HG03066 (cell line): ENCODE measurements at regions not wholly inside any gene's neighbourhood (a gene's known extent, or its start where the extent isn't known, plus 50 kb on each side); places are given as distances from the start of the nearest gene placed in this dataset.

Experiments used
- ATAC-seq: cut with Tn5 transposase; IDR thresholded peaks from one replicate; pipeline ENCODE4 v1.9.1; 2021; ENCODE audit warnings: low read depth; ENCODE audit not compliant: unreplicated experiment

DNA sequence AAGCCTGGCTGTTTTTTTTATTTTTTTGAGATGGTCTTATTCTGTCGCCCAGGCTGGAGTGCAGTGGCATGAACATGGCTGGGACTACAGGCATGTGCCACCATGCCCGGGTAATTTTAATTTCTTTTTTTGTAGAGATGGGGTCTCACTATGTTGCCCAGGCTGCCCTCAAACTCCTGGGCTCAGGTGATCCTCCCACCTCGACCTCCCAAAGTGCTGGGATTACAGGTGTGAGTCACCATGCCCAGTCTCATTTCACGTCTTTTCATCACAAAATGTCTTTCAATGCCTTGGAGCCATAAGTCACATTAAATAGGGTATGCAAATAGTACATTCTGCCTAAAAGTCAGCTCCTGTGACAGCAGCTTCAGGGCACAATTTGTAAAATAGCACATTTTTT lies 52.8 kb downstream of the SOX2 start:
- no peak for ATAC-seq

DNA sequence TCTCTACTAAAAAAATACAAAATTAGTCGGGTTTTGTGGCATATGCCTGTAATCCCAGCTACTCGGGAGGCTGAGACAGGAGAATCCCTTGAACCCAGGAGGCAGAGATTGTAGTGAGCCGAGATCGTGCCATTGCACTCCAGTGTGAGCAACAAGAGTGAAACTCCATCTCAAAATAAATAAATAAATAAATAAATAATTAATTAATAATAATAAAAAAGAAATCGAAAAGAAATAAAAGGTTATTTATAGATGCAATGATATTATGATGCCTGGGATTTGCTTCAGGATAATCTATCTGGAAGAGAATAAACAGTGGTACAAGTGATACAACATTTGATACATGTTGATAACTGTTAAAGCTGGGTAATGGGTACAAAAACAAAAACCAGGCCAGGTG lies 58.6 kb downstream of the SOX2 start:
- ATAC-seq, result no peak

DNA sequence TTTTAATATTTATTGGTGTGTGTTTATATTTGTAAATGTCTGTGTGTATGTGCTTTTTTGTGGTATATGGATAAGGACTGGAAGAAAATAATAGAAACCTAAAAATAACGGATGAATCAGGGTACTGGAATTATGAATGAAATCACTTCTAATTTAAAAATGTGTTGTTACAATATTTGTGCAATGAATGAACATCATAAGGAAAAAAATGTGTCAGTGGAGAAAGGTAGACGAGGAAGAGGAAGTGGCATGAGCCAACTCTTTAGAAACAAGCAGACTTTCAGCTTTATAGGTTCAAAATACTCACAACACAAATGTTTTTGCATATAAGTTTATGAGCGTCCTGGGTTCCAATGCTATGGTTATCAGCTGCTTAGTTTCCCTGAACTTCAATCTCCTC lies 59.4 kb downstream of the SOX2 start:
- ATAC-seq, result no peak

DNA sequence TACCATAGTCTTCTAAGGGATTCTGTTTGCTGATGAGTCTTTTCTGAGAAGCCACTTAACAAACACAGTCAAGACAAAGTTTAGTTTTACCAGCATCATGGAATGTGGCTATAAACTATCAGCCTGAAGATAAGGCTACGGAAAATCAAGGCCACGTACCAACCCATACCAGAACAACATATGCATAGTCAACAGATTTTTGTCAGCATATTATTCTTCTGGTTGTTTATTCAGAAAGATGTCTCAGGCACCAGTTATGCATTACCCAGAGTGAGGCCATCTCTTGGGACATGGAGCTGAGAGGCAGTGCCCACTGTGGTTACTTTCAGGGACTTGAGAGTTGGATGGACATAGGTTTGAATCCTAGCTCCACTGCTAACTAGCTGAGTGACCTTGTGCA lies 60.4 kb downstream of the SOX2 start:
- ATAC-seq, result no peak

DNA sequence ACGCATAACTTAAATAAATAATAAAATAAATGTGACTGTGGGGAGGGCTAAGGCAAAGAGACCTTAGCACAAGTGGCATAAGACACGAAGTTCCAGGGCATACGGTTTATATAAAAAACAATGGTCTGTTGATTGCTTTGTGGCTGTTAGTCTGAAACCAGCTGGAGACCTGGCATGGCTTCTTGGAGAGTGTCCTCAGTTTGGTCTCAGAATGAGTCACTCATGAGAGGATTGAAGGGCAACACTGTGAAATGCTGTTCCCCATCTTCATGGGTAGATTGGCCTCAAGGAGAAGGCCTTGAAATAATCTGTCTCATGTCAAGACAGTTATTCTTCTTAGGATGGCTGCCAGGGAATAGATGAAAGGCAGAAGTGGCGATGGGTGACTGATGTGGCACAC lies 62.2 kb downstream of the SOX2 start:
- no peak for ATAC-seq

DNA sequence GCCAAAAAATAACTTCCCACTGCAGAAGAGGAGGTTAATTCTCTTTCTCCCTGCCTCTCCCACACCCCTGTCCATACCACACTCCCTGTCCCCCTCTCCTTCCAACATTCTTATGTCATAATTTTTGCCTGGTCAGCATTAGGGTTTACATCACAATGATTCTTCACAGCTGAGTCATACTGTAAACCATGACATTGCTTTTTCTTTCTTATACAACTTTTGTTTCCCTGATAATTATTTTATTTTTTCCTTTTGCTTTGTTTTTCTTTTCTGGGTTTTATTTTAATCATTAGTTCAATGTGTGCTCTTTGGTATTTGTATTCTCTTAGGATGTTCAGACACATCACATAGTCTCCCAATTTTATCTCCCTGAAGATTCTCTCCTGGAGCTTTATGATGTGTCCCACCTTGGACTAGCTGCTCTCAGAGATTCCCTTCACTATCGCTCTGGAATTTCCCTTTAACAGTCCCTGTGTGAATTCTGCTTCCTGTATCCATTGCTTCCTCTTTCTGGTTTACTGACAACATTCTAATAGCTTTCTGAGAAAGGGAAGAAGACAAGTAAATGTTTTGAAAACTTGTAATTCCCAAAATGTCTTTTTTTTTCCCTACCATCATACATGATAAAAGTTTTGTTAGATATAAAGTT lies 70.7 kb downstream of the SOX2 start:
- ATAC-seq, result no peak

DNA sequence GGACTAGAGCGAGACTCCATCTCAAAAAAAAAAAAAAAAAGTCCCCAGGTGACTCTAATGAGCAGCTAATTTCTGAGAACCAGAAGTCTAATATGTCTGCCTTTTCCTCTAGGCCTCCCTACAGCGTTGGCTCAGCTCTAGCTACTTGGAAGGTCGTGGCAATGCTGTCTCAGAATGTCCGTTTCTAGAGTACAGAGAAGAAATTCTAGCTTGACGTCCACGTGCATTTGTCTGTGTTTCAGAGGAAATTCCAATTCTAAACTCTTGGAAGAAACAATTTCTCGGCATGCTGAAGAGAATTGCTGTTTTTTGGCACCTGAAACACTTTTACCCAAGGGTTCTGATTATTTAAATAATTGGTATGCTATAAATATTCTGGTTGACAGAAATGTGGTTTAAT lies 78.8 kb downstream of the SOX2 start:
- no peak for ATAC-seq

DNA sequence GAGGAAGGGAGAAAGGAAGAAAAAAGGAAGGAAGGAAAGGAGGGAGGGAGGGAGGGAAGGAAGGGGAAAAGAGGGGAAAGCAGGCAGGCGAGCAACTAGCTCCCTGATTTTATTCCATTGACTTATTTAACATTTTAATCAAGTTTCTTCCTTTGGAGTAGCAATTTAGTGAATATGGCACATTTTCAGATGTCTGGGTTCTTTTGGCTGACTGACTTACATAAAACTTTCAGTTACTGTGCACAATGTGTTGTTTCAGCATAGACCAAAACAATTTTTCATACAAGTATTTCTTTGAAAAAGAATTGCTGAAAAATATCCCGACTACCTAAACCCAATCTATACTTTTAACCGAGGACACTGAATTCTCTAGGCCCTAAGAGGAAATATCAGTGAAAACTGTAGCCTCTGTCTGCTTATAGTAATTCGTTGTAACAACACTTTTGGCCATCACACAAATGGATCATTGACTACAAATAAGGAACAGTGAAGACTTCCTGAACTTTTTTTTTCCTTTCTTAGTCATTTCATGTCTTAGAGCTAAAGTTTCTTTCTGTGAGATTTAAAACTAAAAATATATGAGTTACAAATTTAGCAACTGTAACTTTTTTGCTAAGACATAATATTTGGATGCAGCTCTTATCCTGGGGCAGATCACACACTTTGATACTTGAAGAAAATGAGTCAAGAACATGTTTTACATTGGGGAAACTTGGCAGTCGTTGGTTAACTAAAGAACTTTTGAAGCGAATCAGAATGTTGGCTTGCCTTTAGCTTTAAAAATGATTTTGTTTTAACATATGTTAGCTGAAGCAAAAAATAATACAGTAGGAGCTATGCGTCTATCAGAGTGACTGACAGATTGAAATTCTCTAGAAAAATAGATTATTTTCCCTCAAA lies 79.6 kb downstream of the SOX2 start:
- ATAC-seq, result no peak

DNA sequence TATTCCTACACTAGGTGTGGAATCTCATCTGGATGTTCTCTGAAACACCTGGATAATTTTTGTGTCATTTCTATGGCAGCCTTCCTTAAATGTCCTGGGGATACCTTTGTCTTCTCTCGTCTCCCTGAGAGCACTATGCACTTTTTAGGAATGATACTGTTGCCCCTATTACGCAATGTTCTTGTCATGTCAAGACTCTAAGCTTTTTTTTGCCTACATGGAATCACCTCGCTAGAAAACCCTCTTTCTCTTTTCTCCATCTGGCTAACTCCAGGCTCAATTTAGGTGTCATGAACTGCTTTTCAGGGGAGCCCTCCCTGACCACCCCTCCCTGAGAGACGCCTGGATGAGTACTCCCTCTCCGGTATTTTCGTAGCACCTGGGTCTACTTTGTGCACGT lies 81.3 kb downstream of the SOX2 start:
- no peak for ATAC-seq

DNA sequence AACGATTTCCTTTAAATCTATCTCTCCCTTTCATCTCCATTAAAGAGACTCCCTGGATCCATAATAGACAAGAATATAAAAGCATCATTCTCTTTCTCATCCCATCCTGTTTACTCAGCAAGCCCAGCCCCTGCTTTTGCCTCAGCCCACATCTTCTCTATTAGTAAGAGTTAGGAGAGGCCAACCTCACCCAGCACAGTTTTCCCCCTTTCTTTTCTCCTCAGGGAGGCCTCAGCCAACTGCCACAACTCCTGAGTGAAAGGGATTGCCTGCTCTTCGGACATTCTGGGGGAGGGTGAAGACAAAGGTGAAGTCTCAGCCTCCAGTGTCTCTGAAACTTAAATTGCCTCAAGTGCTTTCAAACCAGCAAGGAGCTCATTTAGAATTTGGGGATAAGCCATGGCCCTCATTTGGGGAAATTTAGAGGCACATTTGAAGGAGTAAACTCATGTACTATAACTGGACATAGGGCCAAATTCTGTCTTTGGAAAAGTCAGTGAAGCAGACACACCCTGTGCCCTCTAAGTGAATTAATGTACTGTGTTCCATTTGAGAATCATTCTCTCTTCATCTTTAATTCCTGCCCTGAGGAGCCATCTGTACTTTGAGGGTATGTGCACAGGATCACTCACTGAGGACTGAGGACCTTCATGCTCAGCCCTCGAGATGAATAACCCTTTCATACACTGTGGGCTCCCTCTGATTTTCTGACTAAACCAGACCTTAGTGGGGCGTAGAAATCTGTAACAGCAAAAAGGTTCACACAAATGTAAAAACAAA lies 82.5 kb downstream of the SOX2 start:
- no peak for ATAC-seq

DNA sequence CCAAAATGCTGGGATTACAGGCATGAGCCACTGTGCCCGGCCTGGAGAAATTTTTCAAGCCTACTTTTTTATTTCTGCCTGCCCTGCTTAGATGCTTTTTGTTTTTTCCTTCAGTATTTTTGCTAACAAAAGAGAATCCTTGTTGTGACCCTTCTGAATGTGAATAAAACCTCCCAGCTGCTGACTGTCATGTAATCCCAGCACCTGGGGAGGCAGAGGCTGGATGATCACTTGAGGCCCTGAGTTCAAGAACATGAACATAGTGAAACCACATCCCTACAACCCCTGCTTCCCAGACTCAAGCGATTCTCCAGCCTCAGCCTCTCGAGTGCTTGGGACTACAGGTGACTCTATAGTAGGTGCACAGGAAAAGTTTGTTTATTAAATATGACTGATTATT lies 84.9 kb downstream of the SOX2 start:
- no peak for ATAC-seq

DNA sequence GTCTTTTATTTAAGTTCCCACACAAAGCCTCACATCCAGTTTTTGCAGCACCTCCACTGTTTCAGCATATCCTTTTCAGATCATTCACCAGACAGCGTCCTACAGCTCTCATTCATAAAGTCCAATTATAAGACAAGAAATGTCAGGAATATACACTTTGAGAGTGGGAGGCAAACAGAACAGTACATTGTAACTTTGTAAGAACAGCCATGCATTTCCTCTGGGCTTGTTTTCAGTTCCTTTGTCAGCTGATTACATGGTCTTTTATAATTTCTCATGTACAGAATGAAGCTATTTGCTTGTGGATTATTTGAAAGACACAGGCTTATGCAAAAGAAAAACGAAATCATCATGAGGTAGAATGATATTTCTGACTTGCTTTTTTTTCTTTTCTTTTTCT lies 85.7 kb downstream of the SOX2 start:
- no peak for ATAC-seq

DNA sequence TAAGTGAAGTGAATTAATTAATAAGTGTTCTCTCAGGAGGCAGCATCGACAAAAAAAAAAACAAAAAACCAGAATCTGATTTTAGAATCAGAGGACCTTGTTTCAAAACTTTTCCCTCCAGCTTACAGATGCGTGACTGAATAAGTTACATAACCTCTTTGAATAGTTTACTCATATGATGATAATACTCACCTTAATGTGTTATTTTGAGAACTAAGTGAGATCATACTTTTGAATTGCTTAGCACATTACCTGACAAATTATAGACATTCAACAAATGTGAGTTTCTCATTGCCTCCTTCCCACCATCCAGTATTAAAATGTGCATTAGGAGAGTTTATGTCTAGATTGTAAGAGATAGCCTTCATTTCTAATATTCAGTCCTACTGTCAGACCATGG lies 94.0 kb downstream of the SOX2 start:
- no peak for ATAC-seq

DNA sequence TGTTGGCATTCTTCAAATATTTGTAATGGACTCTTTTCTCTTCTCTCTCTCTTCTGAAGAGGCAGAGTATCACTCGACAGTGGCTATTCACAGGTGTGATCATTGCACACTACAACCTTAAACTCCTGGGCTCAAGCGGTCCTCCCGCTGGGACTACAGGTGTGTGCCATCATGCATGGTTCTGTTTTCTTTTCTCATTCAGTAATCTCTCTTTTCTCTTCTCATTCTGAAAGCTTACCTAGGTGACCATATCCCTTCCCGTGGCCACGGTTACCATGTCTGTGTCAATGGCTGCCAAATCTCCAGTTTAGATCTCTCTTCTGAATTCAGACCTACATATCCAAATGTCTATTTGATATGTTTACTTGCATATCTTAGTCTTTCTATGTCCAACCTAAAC lies 96.3 kb downstream of the SOX2 start:
- ATAC-seq, result no peak

DNA sequence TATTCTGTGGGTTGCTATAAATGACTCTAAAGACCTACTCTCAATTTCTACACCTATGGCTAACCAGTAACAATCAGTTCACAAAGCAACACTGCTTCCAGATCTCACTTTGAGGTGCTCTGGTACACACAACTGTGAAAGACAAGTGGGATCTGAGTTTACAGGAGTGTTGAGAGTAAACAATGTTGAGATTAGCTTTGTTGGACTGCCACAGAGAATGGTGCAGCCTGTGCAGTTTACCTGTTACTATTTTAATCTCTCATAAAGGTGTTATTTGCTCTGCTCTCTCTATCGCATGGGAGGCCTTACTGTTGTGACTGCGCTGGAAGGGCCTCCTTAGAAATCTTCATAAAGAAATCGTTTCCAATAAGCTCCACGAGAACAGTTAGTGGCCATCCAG lies 112.0 kb downstream of the SOX2 start:
- no peak for ATAC-seq

DNA sequence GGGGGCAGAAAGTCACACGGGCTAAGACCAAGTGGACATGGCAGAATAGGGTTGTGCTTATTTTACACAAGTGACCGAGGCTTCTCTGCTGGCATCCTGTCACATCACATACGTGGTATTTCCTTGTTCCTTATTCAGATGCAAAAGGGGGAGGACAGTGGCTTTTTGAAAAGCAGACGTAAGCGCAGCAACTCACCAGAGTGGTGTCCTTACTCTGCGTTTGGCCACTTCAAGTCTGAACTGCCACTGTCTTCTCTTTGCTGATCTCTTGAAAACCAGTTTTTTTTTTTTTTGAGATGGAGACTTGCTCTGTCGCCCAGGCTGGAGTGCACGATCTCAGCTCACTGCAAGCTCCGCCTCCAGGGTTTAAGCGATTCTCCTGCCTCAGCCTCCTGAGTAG lies 113.2 kb downstream of the SOX2 start:
- no peak for ATAC-seq

DNA sequence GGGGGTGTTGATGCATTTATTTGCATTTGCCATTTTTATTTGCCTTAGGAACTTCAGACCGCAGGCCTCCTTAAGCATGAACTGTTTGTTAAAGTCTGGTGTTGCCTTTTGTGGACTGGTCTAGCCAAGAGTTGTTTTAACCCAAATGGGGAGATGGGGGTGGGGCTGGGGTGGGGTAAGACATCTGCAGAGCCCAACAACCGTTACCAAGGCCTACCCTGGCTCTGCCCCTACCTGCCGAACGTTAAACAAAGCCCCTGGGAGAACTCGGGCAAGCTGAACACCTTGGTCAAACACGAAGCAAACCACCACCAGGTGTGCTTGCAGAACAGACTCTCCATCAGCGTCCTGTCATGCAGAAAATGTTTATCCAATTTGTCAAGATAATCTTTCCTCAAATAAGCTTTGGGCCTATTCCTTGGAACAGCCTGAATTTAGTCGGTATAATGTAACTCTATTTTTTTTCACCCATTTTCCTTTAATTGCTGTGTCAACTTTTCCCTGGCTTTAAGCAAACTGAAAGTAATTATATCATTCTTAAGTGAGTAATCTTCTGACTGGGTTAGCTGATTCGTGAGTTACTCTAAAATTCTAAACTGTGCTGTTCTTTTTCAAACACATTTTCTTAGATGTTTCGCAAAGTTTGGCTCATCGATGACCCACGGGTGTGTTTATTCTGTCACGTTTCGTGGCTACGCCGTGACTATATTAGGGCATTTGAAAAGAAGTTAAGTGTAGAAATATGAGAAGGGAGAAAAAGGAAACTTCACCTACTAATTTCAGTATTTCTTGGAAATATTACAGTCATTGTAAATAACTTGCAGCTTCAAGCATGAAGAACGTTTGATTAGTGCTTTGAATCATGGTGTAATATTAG lies 127.6 kb downstream of the SOX2 start:
- ATAC-seq, result no peak

DNA sequence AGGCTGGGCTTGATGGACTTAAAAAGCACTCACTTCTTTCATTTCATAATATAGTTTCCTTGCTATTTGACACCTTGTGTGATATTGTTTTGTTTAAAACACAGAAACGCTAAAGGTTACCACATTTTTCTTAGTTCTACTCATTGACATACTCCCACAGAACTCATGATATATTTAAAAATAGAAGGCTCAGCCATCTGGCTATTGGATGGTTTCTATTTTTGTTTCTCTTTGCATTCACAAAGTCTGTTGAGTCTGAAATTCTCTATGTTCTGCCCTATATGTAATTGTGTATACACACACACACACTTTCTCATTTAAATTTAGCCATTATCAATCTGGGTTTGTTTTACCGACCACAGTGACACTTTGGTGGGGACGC lies 128.2 kb downstream of the SOX2 start:
- no peak for ATAC-seq

DNA sequence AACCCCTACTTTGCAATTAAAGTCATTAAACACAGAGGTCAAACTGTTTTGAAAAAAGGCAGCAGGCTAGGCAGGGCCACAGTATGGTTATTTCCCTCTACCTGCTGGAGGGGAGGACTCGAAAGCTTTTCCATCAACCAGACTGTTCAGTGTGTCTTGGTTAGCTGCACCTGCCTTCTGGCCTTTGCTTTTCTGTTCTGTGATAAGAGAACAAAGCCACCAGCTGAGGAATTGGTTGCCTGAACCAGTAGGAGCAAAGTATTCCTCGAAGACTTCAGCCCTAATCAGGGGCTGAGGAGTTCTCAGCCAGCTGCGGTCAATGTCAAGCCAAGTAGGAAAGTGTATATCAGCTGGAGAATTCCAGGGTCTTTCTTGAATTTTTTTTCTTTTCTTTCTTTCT lies 132.5 kb downstream of the SOX2 start:
- no peak for ATAC-seq

DNA sequence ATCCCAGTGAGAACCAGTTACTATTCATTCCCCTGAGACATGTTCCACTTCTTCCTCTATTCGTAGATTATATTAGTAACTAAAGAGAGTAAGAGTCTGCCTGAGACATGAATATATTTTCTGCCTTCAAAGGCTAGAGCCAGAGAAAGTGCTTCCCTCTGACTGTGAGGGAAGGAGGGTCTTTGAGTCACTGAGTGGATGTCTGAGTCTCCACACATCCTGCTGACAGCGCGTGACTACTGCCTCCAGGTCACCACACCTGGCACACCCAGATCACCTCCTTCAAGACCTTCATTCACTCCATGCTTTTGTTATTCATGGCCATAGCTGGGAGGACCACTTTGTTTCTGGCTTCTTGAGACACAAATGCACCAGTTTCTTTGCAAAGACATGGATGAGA lies 135.6 kb downstream of the SOX2 start:
- no peak for ATAC-seq

DNA sequence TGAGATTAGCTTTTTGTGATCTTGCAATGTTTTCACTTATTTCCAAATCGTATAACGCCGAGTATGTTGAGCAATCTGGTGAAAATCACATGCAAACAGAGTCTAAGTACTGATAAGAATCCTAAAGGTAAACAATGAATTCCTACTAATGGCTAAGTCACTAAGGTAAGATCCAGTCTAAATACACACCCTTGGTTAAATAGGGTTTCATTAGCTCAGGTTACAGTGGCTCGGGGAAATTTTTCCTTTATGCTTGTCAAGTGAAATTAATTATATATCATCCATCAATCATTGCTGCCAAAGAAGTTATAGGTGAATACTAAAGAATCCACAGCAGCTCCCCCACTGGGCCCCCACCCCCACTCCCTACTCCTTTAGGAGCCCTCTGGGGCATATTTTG lies 139.3 kb downstream of the SOX2 start:
- ATAC-seq, result no peak
